HepG2 (cell line): ENCODE measurements at regions not wholly inside any gene's neighbourhood (a gene's known extent, or its start where the extent isn't known, plus 50 kb on each side); places are given as distances from the start of the nearest gene placed in this dataset.

Experiments used
- ATAC-seq: fragments of 200-7000 bp; cut with Tn5 transposase; 3 replicates; pipeline ENCODE4 v1.9.1; 2020; ENCODE audit warnings: mild to moderate bottlenecking, moderate library complexity
- BruUV-seq: library from RNA; stranded (reverse); fragments of 400-500 nt; replicated peaks from 2 replicates; lab custom pipeline; 2021; lab: Mats Ljungman, UMichigan
- CTCF ChIA-PET: fragments of 300-600 bp; formaldehyde crosslinking; extraction: SDS; loops from one replicate; lab custom pipeline; 2021; ENCODE audit warnings: low total read pairs, inconsistent platforms, low intra/inter-chr PET ratio; lab: Yijun Ruan, JAX
- POLR2A ChIA-PET: fragments of 350-600 bp; sonication (Branson Sonifier 250); formaldehyde crosslinking; loops from one replicate; lab custom pipeline; 2020; ENCODE audit warnings: antibody characterized with exemption, inconsistent platforms; lab: Yijun Ruan, JAX
- DNase-seq: peaks from one replicate; pipeline ENCODE4 v3.0.0-alpha.2; 2015; ENCODE audit warnings: low spot score
- FAIRE-seq: peaks from 3 replicates; lab custom pipeline; 2011; peaks lifted over from hg19 to GRCh38; lab: Jason Lieb, UNC
- H2AFZ ChIP-seq: one replicate; pipeline ENCODE4 v1.6.1; 2011; ENCODE audit warnings: low read length, inconsistent platforms
- H3K27ac ChIP-seq: fragments of 300-600 bp; 3 replicates; pipeline ENCODE4 v1.8.0; 2011; ENCODE audit warnings: mixed run types, mild to moderate bottlenecking, mixed read lengths, low read length, inconsistent platforms; ENCODE audit not compliant: insufficient read depth; ENCODE audit errors: extremely low read length
- H3K27me3 ChIP-seq, 2 experiments: fragments of 200-600 bp in 1 of 2; 2 replicates in 1 of 2; 3 replicates in 1 of 2; pipeline versions ENCODE4 v1.6.0 to v1.8.0; 2011; ENCODE audit warnings: low read length in 2 of 2, mild to moderate bottlenecking in 2 of 2, moderate library complexity in 2 of 2, inconsistent platforms in 1 of 2; ENCODE audit not compliant: insufficient read depth in 2 of 2, control insufficient read depth in 1 of 2
- H3K36me3 ChIP-seq, 2 experiments: fragments of 200-600 bp in 1 of 2; replicated peaks in 1 of 2; 2 replicates in 1 of 2; 3 replicates in 1 of 2; pipeline versions ENCODE4 v1.5.1 to v1.8.0; 2011; ENCODE audit warnings: low read length in 2 of 2, inconsistent platforms in 1 of 2; ENCODE audit not compliant: insufficient read depth in 2 of 2, control insufficient read depth in 1 of 2
- H3K4me1 ChIP-seq: 2 replicates; pipeline ENCODE4 v1.5.1; 2012; ENCODE audit warnings: low read length, inconsistent platforms; ENCODE audit not compliant: insufficient read depth
- H3K4me2 ChIP-seq: 2 replicates; pipeline ENCODE4 v1.6.0; 2011; ENCODE audit warnings: low read depth, low read length, inconsistent platforms
- H3K4me3 ChIP-seq, 3 experiments: fragments of 200-600 bp in 1 of 3; sonication (generic), shearing (Covaris generic) in 1 of 3; replicated peaks in 1 of 3; 2 replicates each; pipeline ENCODE4 v1.5.1; 2011 to 2016; ENCODE audit warnings: low read length in 3 of 3, inconsistent platforms in 2 of 3, low read depth in 2 of 3, mild to moderate bottlenecking in 2 of 3, control low read depth in 1 of 3, mixed read lengths in 1 of 3; ENCODE audit not compliant: insufficient read depth in 1 of 3
- H3K79me2 ChIP-seq: one replicate; pipeline ENCODE4 v1.6.1; 2011; ENCODE audit warnings: low read length, inconsistent platforms; ENCODE audit not compliant: insufficient read depth
- H3K9ac ChIP-seq: 2 replicates; pipeline ENCODE4 v1.6.0; 2011; ENCODE audit warnings: mild to moderate bottlenecking, low read depth, low read length, inconsistent platforms; ENCODE audit not compliant: insufficient read depth
- H3K9me3 ChIP-seq: 2 replicates; pipeline ENCODE4 v1.5.1; 2012; ENCODE audit warnings: mild to moderate bottlenecking, low read length
- H4K20me1 ChIP-seq: 2 replicates; pipeline ENCODE4 v1.6.0; 2011; ENCODE audit warnings: inconsistent platforms, mild to moderate bottlenecking, low read length, moderate library complexity; ENCODE audit not compliant: insufficient read depth
- GABPA ChIP-seq, 2 experiments: IDR thresholded peaks; 2 replicates each; pipeline ENCODE4 v1.6.1; 2011 to 2016; ENCODE audit warnings: low read depth in 2 of 2, low read length in 1 of 2, missing biosample characterization in 1 of 2, missing genetic modification characterization in 1 of 2
- KDM5A ChIP-seq: fragments of 200-600 bp; sonication (generic); IDR thresholded peaks from 2 replicates; pipeline ENCODE4 v1.7.0; 2018; ENCODE audit warnings: antibody characterized with exemption, mild to moderate bottlenecking, low read length, borderline replicate concordance
- NR2C2 ChIP-seq: sonication (generic); formaldehyde crosslinking; IDR thresholded peaks from 2 replicates; pipeline ENCODE4 v1.4.0; 2020; ENCODE audit warnings: missing genetic modification reagents, mild to moderate bottlenecking, moderate library complexity, borderline replicate concordance
- ZNF354B ChIP-seq: sonication (generic); formaldehyde crosslinking; IDR thresholded peaks from 2 replicates; pipeline ENCODE4 v1.8.0; 2022; ENCODE audit warnings: mild to moderate bottlenecking, missing genetic modification reagents
- ZNF451 ChIP-seq: sonication (generic); formaldehyde crosslinking; IDR thresholded peaks from 2 replicates; pipeline ENCODE4 v1.5.0; 2020; ENCODE audit warnings: mild to moderate bottlenecking, missing genetic modification reagents
- WGBS: methylation state at CpG from one replicate; pipeline ENCODE4 v1.1.6; 2017; ENCODE audit warnings: low lambda C conversion rate; 5-methylcytosine and 5-hydroxymethylcytosine counted together
- in situ Hi-C: cut with HindIII; loops from 2 replicates; pipeline ENCODE4 v1.10.0; 2017; ENCODE audit warnings: low pct_unique_long_range_greater_than_20kb; ENCODE audit not compliant: extremely low pct_ligation_motif_present
- intact Hi-C: fragments of 100-400 bp; cut with micrococcal nuclease; formaldehyde crosslinking; loops from one replicate; pipeline ENCODE4 v1.10.0; 2022; ENCODE audit not compliant: unreplicated experiment
- TF ChIP-seq, protein P1 (sequence below): sonication (generic); formaldehyde crosslinking; IDR thresholded peaks from 2 replicates; pipeline ENCODE4 v1.5.0; 2020; ENCODE audit warnings: mild to moderate bottlenecking, missing genetic modification reagents, borderline replicate concordance
- TF ChIP-seq, protein P2 (sequence below): fragments of 450-650 bp; IDR thresholded peaks from 2 replicates; pipeline ENCODE4 v1.6.1; 2017; ENCODE audit warnings: mild to moderate bottlenecking

DNA sequence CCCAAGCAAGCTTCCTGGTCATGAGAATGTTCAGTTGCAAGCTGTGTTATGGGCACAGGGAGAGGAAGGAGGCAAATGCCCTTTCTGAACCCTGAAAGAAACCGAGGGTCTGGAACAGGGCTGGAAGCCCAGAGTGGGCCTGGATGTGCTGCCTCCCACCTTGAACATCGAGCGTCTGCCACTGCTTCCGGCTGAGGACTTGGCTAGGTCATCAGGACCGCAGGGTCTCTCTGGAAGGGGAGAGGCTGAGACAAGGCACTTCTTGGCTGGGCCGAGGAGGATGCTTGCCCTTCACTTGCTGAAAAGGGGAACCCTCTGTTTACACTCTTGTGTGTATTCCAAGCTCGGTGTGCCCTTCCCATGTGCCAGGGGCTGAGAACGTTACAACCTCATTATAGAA, 168.0 kb upstream of the C1orf174 start:
- Histone ChIP-seq H3K4me1 (no peaks in the 10 kb centered on the region), H3K27ac (no peak overlapping the region), H3K9me3 (peaks cover 22% of the 10 kb centered on the region), H3K36me3 (no peaks in the 10 kb centered on the region), H3K27me3 (peaks cover 2 to 12% of the 10 kb centered on the region in 2 experiments; a peak in 4 of 5 replicates), H3K9ac (no peak overlapping the region), H3K79me2 (no peaks in the 10 kb centered on the region), H3K4me2 (no peak overlapping the region), H2AFZ (no peak overlapping the region), H3K4me3 (no peak overlapping the region), H4K20me1 (no peaks in the 10 kb centered on the region)
- intact Hi-C loops (no loop called here), in situ Hi-C loops (loop anchor here (25.0 kb wide), 1 partner anchor 156 kb away; the partner anchor contains the start of gene C1orf174)
- ATAC-seq (no peak), DNase-seq (no peak), FAIRE-seq (no peak)
- POLR2A ChIA-PET = no interaction called here
- CTCF ChIA-PET = no interaction called here
- 0 out of 2 replicates have a peak, but pooled peaks have one; percentile 3 for TF ChIP-seq GABPA (IDR thresholded peaks at IDR 0.05; ENCODE audit: low read depth, low read length)
- TF ChIP-seq GABPA (CRISPR knock-in tag; IDR thresholded peaks at IDR 0.05; ENCODE audit: low read depth) = no peak
- TF ChIP-seq NR2C2 (CRISPR knock-in tag) = no peak
- WGBS = 9% methylated on average over 5 of the region's 8 CpGs
- BruUV-seq = no TSS peak

DNA sequence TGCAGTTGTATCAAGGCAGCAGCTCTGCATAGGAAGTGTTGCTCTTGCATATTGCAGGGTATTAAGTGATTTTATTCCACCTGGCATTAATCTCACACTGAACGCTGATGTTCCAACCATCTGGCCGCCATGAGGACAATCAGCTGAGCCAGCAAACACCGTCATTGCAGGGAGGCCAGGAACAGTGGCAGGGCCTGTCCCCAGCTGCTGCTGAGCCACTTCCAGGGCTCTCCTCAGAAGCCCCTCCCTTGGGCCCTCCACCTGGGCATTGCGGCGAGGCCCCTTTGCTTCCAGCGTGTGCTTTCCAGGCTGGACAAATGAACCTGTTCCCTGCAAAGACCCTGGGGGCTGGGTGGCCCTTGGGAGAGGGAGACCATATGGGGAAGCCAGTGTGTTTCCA, 171.6 kb upstream of the C1orf174 start:
- POLR2A ChIA-PET = no interaction called here
- no TSS peak for BruUV-seq
- Histone ChIP-seq H3K27me3 (peaks cover 4 to 28% of the 10 kb centered on the region in 2 experiments), H2AFZ (no peak overlapping the region), H3K36me3 (no peaks in the 10 kb centered on the region), H3K4me2 (no peak overlapping the region), H4K20me1 (no peaks in the 10 kb centered on the region), H3K9ac (no peak overlapping the region), H3K79me2 (no peaks in the 10 kb centered on the region), H3K4me3 (no peak overlapping the region), H3K4me1 (no peaks in the 10 kb centered on the region), H3K9me3 (peaks cover 6% of the 10 kb centered on the region), H3K27ac (no peak overlapping the region)
- no peak for DNase-seq
- CTCF ChIA-PET = no interaction called here
- intact Hi-C loops = no loop called here
- FAIRE-seq = no peak
- WGBS = 0% methylated on average over 4 of the region's 6 CpGs
- ATAC-seq = no peak
- in situ Hi-C loops = loop anchor here (25.0 kb wide), 1 partner anchor 159 kb away; the partner anchor contains the start of gene C1orf174
- TF ChIP-seq, protein P1, sequence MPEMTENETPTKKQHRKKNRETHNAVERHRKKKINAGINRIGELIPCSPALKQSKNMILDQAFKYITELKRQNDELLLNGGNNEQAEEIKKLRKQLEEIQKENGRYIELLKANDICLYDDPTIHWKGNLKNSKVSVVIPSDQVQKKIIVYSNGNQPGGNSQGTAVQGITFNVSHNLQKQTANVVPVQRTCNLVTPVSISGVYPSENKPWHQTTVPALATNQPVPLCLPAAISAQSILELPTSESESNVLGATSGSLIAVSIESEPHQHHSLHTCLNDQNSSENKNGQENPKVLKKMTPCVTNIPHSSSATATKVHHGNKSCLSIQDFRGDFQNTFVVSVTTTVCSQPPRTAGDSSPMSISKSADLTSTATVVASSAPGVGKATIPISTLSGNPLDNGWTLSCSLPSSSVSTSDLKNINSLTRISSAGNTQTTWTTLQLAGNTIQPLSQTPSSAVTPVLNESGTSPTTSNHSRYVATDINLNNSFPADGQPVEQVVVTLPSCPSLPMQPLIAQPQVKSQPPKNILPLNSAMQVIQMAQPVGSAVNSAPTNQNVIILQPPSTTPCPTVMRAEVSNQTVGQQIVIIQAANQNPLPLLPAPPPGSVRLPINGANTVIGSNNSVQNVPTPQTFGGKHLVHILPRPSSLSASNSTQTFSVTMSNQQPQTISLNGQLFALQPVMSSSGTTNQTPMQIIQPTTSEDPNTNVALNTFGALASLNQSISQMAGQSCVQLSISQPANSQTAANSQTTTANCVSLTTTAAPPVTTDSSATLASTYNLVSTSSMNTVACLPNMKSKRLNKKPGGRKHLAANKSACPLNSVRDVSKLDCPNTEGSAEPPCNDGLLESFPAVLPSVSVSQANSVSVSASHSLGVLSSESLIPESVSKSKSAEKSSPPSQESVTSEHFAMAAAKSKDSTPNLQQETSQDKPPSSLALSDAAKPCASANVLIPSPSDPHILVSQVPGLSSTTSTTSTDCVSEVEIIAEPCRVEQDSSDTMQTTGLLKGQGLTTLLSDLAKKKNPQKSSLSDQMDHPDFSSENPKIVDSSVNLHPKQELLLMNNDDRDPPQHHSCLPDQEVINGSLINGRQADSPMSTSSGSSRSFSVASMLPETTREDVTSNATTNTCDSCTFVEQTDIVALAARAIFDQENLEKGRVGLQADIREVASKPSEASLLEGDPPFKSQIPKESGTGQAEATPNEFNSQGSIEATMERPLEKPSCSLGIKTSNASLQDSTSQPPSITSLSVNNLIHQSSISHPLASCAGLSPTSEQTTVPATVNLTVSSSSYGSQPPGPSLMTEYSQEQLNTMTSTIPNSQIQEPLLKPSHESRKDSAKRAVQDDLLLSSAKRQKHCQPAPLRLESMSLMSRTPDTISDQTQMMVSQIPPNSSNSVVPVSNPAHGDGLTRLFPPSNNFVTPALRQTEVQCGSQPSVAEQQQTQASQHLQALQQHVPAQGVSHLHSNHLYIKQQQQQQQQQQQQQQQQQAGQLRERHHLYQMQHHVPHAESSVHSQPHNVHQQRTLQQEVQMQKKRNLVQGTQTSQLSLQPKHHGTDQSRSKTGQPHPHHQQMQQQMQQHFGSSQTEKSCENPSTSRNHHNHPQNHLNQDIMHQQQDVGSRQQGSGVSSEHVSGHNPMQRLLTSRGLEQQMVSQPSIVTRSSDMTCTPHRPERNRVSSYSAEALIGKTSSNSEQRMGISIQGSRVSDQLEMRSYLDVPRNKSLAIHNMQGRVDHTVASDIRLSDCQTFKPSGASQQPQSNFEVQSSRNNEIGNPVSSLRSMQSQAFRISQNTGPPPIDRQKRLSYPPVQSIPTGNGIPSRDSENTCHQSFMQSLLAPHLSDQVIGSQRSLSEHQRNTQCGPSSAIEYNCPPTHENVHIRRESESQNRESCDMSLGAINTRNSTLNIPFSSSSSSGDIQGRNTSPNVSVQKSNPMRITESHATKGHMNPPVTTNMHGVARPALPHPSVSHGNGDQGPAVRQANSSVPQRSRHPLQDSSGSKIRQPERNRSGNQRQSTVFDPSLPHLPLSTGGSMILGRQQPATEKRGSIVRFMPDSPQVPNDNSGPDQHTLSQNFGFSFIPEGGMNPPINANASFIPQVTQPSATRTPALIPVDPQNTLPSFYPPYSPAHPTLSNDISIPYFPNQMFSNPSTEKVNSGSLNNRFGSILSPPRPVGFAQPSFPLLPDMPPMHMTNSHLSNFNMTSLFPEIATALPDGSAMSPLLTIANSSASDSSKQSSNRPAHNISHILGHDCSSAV (CRISPR knock-in tag) = no peak
- TF ChIP-seq, protein P2, sequence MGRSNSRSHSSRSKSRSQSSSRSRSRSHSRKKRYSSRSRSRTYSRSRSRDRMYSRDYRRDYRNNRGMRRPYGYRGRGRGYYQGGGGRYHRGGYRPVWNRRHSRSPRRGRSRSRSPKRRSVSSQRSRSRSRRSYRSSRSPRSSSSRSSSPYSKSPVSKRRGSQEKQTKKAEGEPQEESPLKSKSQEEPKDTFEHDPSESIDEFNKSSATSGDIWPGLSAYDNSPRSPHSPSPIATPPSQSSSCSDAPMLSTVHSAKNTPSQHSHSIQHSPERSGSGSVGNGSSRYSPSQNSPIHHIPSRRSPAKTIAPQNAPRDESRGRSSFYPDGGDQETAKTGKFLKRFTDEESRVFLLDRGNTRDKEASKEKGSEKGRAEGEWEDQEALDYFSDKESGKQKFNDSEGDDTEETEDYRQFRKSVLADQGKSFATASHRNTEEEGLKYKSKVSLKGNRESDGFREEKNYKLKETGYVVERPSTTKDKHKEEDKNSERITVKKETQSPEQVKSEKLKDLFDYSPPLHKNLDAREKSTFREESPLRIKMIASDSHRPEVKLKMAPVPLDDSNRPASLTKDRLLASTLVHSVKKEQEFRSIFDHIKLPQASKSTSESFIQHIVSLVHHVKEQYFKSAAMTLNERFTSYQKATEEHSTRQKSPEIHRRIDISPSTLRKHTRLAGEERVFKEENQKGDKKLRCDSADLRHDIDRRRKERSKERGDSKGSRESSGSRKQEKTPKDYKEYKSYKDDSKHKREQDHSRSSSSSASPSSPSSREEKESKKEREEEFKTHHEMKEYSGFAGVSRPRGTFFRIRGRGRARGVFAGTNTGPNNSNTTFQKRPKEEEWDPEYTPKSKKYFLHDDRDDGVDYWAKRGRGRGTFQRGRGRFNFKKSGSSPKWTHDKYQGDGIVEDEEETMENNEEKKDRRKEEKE = no peak
- no peak for TF ChIP-seq ZNF354B (CRISPR knock-in tag)
- no peak for TF ChIP-seq ZNF451 (CRISPR knock-in tag)
- no peak for TF ChIP-seq KDM5A
